Thyroid gland (tissue), 4 donors: ENCODE measurements at regions not wholly inside any gene's neighbourhood (a gene's known extent, or its start where the extent isn't known, plus 50 kb on each side); places are given as distances from the start of the nearest gene placed in this dataset.

ENCODE experiments used
- DNase-seq, 2 donors: peaks; one replicate each; pipeline ENCODE4 v3.0.0-alpha.2; 2019
- H3K27ac ChIP-seq, 3 donors: fragments of 200-600 bp; sonication (generic); 1 replicate in 2 of 3; 2 replicates in 1 of 3; pipeline ENCODE4 v1.5.1; 2016 to 2019; ENCODE audit warnings: mild to moderate bottlenecking in 1 of 3, moderate library complexity in 1 of 3
- H3K27me3 ChIP-seq: fragments of 200-600 bp; sonication (generic); one replicate; pipeline ENCODE4 v1.5.1; 2019
- H3K36me3 ChIP-seq, 2 donors: fragments of 200-600 bp; sonication (generic); one replicate each; pipeline ENCODE4 v1.5.1; 2016 to 2019
- H3K4me1 ChIP-seq, 2 donors: fragments of 200-600 bp; sonication (generic); one replicate each; pipeline ENCODE4 v1.5.1; 2017 to 2019
- H3K4me3 ChIP-seq, 3 donors: fragments of 200-600 bp; sonication (generic); replicated peaks in 1 of 3; 1 replicate in 2 of 3; 2 replicates in 1 of 3; pipeline ENCODE4 v1.5.1; 2016; ENCODE audit warnings: mild to moderate bottlenecking in 1 of 3
- H3K9me3 ChIP-seq: fragments of 200-600 bp; sonication (generic); one replicate; pipeline ENCODE4 v1.5.1; 2017
- POLR2A ChIP-seq, 2 donors: fragments of 450-650 bp; IDR thresholded peaks; one replicate each; pipeline ENCODE4 v1.6.1; 2017; ENCODE audit warnings: antibody characterized with exemption in 2 of 2, mild to moderate bottlenecking in 2 of 2, moderate library complexity in 1 of 2
- WGBS, 2 donors: methylation state at CpG; one replicate each; pipeline ENCODE4 v1.1.5; 2017; 5-methylcytosine and 5-hydroxymethylcytosine counted together
- intact Hi-C: fragments of 100-400 bp; cut with DNase I; formaldehyde crosslinking; loops from one replicate; pipeline ENCODE4 v1.15.1; 2023
- TF ChIP-seq, protein P1 (sequence below), 6 experiments: fragments of 200-600 bp in 3 of 6; fragments of 450-650 bp in 3 of 6; sonication (generic) in 3 of 6; IDR thresholded peaks; one replicate each; pipeline ENCODE4 v1.5.1; 2016 to 2019; ENCODE audit warnings: antibody characterized with exemption in 6 of 6, mild to moderate bottlenecking in 2 of 6, inconsistent platforms in 1 of 6, moderate library complexity in 1 of 6

DNA sequence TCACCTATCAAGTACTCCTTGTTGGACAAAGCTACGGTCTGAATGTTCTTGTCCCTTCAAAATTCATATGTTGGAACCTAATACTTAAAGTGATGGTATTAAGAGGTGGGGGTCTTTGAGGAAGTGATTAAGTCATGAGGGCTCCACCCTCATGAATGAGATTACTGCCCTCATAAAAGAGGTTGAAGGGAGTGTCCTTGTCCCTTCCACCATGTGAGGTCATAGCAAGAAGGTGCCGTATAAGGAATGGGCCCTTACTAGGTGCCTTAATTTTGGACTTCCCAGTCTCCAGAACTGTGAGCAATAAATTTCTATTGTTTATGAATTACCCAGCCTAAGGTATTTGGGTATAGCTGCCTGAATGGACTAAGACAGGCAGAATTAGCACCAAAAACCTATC is 191.1 kb upstream of the NUDT4 start:
- intact Hi-C loops, result no loop called here
- H3K4me1 ChIP-seq, result peaks cover 11 to 19% of the 10 kb centered on the region in 2 donors
- no peaks in the 10 kb centered on the region for H3K9me3 ChIP-seq
- no peaks in the 10 kb centered on the region for H3K27me3 ChIP-seq
- H3K4me3 ChIP-seq, result no peak overlapping the region
- no peak overlapping the region for H3K27ac ChIP-seq
- no peak for DNase-seq
- TF ChIP-seq POLR2A (IDR thresholded peaks at IDR 0.05), result no peak
- H3K36me3 ChIP-seq, result no peaks in the 10 kb centered on the region
- 97 to 100% methylated on average over 2 of the region's 2 CpGs for WGBS, 2 donors

DNA sequence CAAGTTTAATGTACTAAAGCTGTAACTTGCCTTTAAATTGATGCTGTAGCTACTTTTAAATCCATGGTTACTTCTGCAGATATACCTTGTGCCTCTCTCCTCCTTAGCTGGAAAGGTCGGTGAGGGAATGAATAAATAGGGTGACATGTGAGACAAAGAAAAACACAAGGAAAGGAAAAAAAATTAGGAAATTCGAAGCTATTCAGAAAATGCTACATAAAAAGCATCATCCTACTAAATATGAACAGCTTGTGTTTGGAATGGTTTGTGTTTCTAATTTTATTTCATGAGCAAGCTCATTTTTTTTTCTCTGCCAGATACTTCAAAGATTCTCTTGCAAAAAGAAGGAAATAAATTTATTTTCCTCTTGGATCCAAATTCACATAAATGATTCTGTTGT is 186.3 kb upstream of the NUDT4 start:
- WGBS, 2 donors, result 60 to 61% methylated on average over 2 of the region's 2 CpGs
- intact Hi-C loops, result no loop called here
- H3K27ac ChIP-seq, result peak overlapping the region in 1 of 3 donors; percentile 13
- TF ChIP-seq, protein P1, sequence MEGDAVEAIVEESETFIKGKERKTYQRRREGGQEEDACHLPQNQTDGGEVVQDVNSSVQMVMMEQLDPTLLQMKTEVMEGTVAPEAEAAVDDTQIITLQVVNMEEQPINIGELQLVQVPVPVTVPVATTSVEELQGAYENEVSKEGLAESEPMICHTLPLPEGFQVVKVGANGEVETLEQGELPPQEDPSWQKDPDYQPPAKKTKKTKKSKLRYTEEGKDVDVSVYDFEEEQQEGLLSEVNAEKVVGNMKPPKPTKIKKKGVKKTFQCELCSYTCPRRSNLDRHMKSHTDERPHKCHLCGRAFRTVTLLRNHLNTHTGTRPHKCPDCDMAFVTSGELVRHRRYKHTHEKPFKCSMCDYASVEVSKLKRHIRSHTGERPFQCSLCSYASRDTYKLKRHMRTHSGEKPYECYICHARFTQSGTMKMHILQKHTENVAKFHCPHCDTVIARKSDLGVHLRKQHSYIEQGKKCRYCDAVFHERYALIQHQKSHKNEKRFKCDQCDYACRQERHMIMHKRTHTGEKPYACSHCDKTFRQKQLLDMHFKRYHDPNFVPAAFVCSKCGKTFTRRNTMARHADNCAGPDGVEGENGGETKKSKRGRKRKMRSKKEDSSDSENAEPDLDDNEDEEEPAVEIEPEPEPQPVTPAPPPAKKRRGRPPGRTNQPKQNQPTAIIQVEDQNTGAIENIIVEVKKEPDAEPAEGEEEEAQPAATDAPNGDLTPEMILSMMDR (IDR thresholded peaks at IDR 0.05), result no peak
- no peak for TF ChIP-seq POLR2A (IDR thresholded peaks at IDR 0.05)
- H3K9me3 ChIP-seq, result no peaks in the 10 kb centered on the region
- H3K4me1 ChIP-seq, result peaks cover 0 to 8% of the 10 kb centered on the region in 2 donors
- no peak for DNase-seq
- H3K27me3 ChIP-seq, result no peaks in the 10 kb centered on the region
- H3K4me3 ChIP-seq, result no peak overlapping the region
- no peaks in the 10 kb centered on the region for H3K36me3 ChIP-seq

DNA sequence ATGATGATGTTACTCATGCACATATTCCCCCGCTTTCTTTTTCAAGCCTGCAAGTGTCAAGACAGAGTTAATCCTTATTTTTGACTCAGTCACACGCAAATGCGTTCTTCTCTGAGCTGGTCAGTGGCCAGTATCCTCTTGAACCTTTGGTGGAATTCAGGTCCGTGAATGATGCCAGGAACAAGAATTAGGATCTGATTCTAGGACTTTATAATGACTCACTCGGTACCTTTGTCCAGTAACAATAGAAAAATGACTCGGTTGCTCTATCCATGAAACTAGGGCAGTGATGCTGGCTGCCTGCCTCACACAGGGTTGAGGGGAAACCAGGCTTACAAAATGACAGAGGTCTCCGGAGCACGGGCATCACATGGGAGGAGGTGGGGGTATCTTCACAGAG is 185.8 kb upstream of the NUDT4 start:
- peaks cover 0 to 13% of the 10 kb centered on the region in 2 donors for H3K4me1 ChIP-seq
- no peaks in the 10 kb centered on the region for H3K27me3 ChIP-seq
- no peak overlapping the region for H3K4me3 ChIP-seq
- peak overlapping the region in 1 of 3 donors; percentile 13 for H3K27ac ChIP-seq
- 59 to 65% methylated on average over 8 of the region's 8 CpGs for WGBS, 2 donors
- TF ChIP-seq, protein P1 (IDR thresholded peaks at IDR 0.05), result no peak
- H3K9me3 ChIP-seq, result no peaks in the 10 kb centered on the region
- intact Hi-C loops, result no loop called here
- peak in 1 of 2 donors; percentile 20 for DNase-seq
- H3K36me3 ChIP-seq, result no peaks in the 10 kb centered on the region

DNA sequence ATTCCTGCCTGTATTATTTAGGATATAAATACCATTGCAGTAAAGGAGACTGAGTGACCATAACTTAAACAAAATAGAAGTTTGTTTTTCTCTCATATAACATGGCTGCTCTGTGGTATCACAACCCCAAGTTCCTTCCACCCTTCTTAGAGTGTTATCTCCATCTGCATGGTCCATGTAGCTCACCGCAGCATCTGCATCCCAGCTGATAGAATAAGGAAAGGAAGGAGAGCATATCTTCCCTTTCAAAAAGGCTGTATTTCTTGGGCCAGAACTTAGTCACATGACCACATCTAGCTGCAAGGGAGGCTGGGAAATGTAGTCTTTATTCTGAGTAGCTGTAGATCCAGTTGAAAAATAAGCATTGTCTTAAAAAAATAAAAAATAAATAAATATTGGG is 184.8 kb upstream of the NUDT4 start:
- 96 to 100% methylated on average over 1 of the region's 1 CpG for whole genome bisulfite sequencing, 2 donors
- H3K27ac ChIP-seq, result no peak overlapping the region
- no peak for DNase-seq

DNA sequence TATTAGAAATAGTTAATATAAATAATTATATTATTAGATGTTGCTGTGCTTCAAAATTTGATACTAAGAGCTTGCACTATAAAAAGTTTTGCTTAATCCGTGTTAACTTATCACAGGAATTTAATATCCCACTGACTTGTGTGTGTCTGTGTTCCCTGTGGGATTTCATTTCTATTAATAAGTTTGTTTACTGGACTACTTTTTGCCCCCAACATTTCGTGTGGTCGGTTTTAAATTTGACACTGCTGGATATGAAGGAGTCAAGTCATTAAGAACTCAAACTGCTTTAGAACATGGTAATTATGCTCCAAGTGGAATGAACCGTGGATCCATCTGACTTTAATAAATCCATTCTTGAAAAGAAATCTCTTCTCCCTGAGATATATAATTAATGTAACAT is 182.2 kb upstream of the NUDT4 start:
- DNase-seq, result no peak
- H3K4me1 ChIP-seq, result peaks cover 24 to 42% of the 10 kb centered on the region in 2 donors
- WGBS, 2 donors, result 78 to 81% methylated on average over 4 of the region's 4 CpGs

More for the DNA sequence above, 184.8 kb upstream of the NUDT4 start:
- Histone ChIP-seq H3K4me3 (no peak overlapping the region), H3K9me3 (no peaks in the 10 kb centered on the region), H3K36me3 (no peaks in the 10 kb centered on the region), H3K4me1 (peaks cover 5 to 21% of the 10 kb centered on the region in 2 donors), H3K27me3 (no peaks in the 10 kb centered on the region)
- TF ChIP-seq POLR2A (IDR thresholded peaks at IDR 0.05), result no peak
- intact Hi-C loops, result no loop called here

DNA sequence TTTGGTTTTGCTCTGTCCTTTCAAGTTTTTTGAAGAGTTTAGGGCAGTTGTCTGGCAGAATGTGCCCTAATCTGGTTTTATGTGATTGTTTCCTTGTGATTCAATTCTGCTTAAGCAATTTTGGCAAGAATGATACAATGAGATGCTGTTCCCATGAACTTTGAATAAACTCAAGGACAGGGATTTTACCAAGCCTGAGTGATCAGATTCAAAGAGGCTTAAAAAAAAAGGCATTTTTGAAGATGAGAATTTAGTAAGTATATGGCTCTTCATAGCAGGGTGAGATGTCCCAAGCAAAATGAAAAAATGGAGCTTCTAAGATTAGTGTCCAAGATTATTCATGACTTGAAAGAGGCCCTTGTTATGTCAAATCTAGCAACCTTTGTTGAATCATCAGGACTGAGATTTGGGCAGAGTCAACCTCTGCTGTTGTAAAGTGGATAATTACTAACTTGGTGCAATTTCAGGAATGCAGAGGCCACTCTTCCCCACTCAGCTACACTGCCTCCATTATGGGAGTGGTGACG is 180.6 kb upstream of the NUDT4 start:
- H3K27me3 ChIP-seq, result no peaks in the 10 kb centered on the region
- 84 to 86% methylated on average over 1 of the region's 1 CpG for WGBS, 2 donors
- no peaks in the 10 kb centered on the region for H3K9me3 ChIP-seq
- H3K27ac ChIP-seq, result peak overlapping the region in 2 of 3 donors; percentile 3 to 9
- no peak for TF ChIP-seq POLR2A (IDR thresholded peaks at IDR 0.05)
- TF ChIP-seq, protein P1 (IDR thresholded peaks at IDR 0.05), result no peak
- DNase-seq, result no peak
- H3K4me1 ChIP-seq, result peaks cover 24 to 40% of the 10 kb centered on the region in 2 donors
- no peak overlapping the region for H3K4me3 ChIP-seq
- H3K36me3 ChIP-seq, result no peaks in the 10 kb centered on the region
- intact Hi-C loops, result no loop called here

More for the DNA sequence above, 182.2 kb upstream of the NUDT4 start:
- H3K27ac ChIP-seq, result no peak overlapping the region
- intact Hi-C loops, result no loop called here
- H3K9me3 ChIP-seq, result no peaks in the 10 kb centered on the region
- H3K27me3 ChIP-seq, result no peaks in the 10 kb centered on the region
- no peaks in the 10 kb centered on the region for H3K36me3 ChIP-seq
- TF ChIP-seq, protein P1 (IDR thresholded peaks at IDR 0.05), result no peak
- no peak for TF ChIP-seq POLR2A (IDR thresholded peaks at IDR 0.05)
- no peak overlapping the region for H3K4me3 ChIP-seq
